ENCODE measurements at regions not wholly inside any gene's neighbourhood (a gene's known extent, or its start where the extent isn't known, plus 50 kb on each side); places are given as distances from the start of the nearest gene placed in this dataset.
"Not testable (repeated sequence)": the region's sequence is repeated elsewhere in the genome, so short reads cannot be mapped to it uniquely, and the experiment has no call there.

DNA sequence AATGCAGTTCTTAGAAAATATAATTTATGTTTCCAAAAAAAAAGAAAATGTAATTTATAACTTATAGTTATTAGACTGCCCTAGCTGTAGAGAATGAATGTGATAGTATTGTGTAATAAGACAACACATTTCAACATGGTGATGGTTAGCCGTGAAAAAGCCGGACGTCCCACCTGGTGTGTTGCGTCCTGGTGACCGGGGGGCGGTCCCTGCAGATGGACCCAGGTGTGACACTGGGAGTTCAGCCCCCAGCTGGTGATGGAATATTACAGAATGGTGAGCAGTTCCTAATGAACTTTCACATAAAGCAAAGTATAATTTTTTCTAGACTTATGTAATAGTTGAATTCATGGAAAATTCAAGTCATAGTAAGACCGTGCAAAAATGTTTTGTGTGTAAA lies 132.8 kb downstream of the LAT start:
- Histone ChIP-seq H3K4me1 (peaks cover 8% of the 10 kb centered on the region), H3K36me3 (replicated peaks in 1 of 2; ENCODE audit: insufficient read depth in 1 of 2, low read depth in 2 of 2) (no peaks in the 10 kb centered on the region), H3K27ac (no peak overlapping the region), H3K27me3 (no peaks in the 10 kb centered on the region), H3K9me3 (no peaks in the 10 kb centered on the region), H3K4me3 (no peak overlapping the region)
- no peak for ATAC-seq
- TF ChIP-seq, protein P1, sequence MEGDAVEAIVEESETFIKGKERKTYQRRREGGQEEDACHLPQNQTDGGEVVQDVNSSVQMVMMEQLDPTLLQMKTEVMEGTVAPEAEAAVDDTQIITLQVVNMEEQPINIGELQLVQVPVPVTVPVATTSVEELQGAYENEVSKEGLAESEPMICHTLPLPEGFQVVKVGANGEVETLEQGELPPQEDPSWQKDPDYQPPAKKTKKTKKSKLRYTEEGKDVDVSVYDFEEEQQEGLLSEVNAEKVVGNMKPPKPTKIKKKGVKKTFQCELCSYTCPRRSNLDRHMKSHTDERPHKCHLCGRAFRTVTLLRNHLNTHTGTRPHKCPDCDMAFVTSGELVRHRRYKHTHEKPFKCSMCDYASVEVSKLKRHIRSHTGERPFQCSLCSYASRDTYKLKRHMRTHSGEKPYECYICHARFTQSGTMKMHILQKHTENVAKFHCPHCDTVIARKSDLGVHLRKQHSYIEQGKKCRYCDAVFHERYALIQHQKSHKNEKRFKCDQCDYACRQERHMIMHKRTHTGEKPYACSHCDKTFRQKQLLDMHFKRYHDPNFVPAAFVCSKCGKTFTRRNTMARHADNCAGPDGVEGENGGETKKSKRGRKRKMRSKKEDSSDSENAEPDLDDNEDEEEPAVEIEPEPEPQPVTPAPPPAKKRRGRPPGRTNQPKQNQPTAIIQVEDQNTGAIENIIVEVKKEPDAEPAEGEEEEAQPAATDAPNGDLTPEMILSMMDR (IDR thresholded peaks at IDR 0.05) = no peak
- no peak for TF ChIP-seq POLR2A (IDR thresholded peaks at IDR 0.05)
- intact Hi-C loops (cut with DNase I) = no loop called here
- 61 to 66% methylated on average over 7 of the region's 7 CpGs for WGBS, 2 donors
- no peak for DNase-seq

DNA sequence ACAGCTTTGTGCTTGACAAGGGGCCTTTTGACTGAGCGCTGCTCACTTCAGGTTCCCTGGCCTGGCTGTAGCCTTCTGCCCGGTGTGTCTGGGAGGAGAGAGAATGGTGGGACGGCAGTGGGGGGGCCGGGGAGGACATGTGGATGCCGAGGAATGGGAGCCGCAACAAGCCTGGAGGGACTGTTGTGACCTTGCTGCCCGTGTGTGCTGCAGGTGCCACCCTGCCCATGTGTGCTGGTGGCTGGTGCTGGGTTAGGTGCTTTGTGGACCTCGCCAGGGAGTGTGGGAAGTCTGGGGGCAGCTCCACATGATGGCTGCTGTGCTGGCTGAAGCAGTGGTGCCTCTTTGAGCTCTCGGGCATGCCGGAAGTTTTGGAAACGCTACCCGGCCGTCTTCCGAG lies 132.1 kb downstream of the LAT start:
- H3K4me1 ChIP-seq = peaks cover 8% of the 10 kb centered on the region
- no peak overlapping the region for H3K27ac ChIP-seq
- WGBS, 2 donors = 82% methylated on average over 3 to 9 of the region's 14 CpGs
- no peaks in the 10 kb centered on the region for H3K36me3 ChIP-seq (replicated peaks in 1 of 2; ENCODE audit: insufficient read depth in 1 of 2, low read depth in 2 of 2)
- H3K4me3 ChIP-seq = no peak overlapping the region
- ATAC-seq = no peak
- H3K27me3 ChIP-seq = no peaks in the 10 kb centered on the region
- intact Hi-C loops (cut with DNase I) = no loop called here
- no peaks in the 10 kb centered on the region for H3K9me3 ChIP-seq
- TF ChIP-seq, protein P1 (IDR thresholded peaks at IDR 0.05) = no peak
- no peak for TF ChIP-seq POLR2A (IDR thresholded peaks at IDR 0.05)
- DNase-seq = no peak

DNA sequence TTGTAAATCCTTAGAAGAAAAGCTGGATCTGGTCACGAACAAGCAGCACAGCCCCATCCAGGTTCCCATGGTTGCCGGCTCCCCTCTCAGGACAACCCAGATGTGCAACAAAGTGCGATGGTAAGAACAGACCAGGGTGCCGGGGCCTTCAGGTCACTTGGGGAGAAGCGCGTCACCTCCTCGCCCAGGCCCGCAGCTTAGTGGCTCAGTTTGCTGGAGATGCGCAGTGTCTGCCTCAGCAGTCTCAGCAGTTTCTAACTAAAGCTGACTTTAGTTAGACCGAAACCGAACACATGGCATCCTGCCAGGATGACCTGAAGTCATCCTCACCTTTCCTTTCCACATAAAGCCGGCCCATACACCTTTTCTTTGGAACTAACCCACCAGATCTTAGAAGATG lies 131.4 kb downstream of the LAT start:
- H3K9me3 ChIP-seq; intact Hi-C loops (cut with DNase I); H3K36me3 ChIP-seq (replicated peaks in 1 of 2; ENCODE audit: insufficient read depth in 1 of 2, low read depth in 2 of 2); H3K4me1 ChIP-seq; H3K27me3 ChIP-seq; H3K4me3 ChIP-seq; DNase-seq; ATAC-seq: not testable (repeated sequence)
- 79 to 86% methylated on average over 10 to 12 of the region's 12 CpGs for WGBS, 2 donors
- H3K27ac ChIP-seq = peak overlapping the region in 1 of 4 donors; percentile 42

DNA sequence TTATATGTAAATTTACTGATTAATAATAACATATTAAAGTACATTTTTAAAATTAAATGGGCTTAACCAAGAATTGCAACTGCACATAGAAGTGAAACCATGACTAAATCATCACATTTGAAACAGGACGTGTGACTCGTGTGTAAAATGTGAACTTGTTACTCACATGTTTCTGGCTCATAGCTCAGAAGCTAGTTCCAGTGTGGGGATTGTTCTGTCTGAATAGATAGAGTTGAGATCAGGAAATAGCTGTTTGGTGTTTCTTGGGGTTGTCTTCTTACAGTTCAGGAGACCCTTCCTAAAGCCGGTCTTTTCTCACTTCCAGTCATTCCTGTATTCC lies 130.9 kb downstream of the LAT start:
- H3K27me3 ChIP-seq; H3K9me3 ChIP-seq; H3K4me1 ChIP-seq; intact Hi-C loops (cut with DNase I); H3K36me3 ChIP-seq (replicated peaks in 1 of 2; ENCODE audit: insufficient read depth in 1 of 2, low read depth in 2 of 2); H3K4me3 ChIP-seq; ATAC-seq: not testable (repeated sequence)
- 14 to 25% methylated on average over 3 of the region's 3 CpGs for WGBS, 2 donors
- peak overlapping the region in 1 of 4 donors; percentile 42 for H3K27ac ChIP-seq
- DNase-seq = peak in 1 of 4 donors; percentile 23

DNA sequence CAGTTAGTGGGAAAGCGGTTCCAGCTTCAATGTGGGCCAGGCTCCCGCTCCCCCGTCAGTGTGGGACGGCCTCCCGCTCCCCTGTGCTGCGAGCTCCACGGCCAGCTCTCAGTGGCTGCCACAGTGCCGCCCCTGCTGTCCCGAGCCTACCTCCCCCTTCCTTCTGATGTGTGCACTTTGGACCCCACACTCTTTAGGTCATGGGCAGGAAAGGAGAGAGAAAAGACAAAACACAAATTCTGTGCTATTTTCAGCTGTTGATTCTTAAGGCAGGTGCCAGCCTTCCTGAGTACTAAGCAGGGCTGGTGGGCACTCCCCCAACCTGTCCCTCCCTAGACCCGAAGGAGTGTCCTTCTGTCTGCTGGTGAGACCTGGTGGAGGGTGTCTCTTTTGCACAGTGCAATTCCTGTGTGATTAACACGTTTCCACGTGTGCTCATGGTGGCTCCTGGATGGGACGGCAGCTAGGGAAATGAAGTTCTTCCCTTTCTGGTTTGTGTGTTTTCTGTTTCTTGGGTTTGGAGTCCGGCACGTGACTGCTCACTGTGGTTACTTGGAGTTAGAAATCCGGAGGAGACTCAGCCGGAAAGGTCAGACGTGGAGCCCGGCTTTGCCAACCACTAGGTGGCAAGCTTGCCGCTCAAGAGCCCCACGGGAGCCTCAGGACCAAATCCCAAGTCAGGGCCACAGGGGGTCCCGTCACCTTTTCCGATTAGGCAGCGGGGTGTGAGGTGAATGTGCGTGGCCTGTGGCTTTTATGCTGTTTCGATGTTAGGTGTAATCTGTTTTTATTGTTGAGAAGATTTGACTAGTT lies 130.3 kb downstream of the LAT start:
- H3K9me3 ChIP-seq; intact Hi-C loops (cut with DNase I); H3K27me3 ChIP-seq; H3K36me3 ChIP-seq (replicated peaks in 1 of 2; ENCODE audit: insufficient read depth in 1 of 2, low read depth in 2 of 2); H3K4me3 ChIP-seq; H3K4me1 ChIP-seq: not testable (repeated sequence)
- TF ChIP-seq, protein P1 (IDR thresholded peaks at IDR 0.05) = peak in 6 of 7 experiments; percentile 53 to 61 (median 56)
- peak; percentile 82 for ATAC-seq
- DNase-seq = peak; percentile 46 to 69 (median 54)
- H3K27ac ChIP-seq = peak overlapping the region in 2 of 4 donors; percentile 42 to 44
- WGBS, 2 donors = 12 to 15% methylated on average over 22 to 26 of the region's 26 CpGs

DNA sequence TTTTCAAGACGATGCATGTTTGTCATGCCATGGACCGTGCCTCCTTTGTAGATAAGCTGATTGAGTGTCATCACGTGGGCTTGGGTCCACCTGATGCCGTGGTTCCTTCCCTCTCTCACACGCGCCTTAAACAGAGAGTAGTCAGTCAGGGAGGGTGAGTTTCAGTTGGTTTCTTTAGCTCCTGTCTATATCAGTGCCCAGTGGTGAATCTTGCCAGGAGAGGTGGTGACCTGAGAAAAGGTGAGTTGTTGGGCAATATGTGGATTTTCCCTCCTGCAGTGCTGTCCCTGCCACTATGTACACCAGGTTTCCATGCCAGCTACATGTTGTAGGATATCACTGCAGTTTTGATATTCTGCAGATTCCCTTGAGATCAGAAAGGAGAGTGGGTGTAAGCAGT lies 129.7 kb downstream of the LAT start:
- ATAC-seq (peak; percentile 63), DNase-seq (peak in 3 of 4 donors; percentile 34 to 56 (median 35))
- Histone ChIP-seq H3K27me3 (no peaks in the 10 kb centered on the region), H3K27ac (peak overlapping the region in 2 of 4 donors; percentile 42 to 44), H3K4me1 (peaks cover 8% of the 10 kb centered on the region), H3K4me3 (no peak overlapping the region), H3K9me3 (no peaks in the 10 kb centered on the region), H3K36me3 (replicated peaks in 1 of 2; ENCODE audit: insufficient read depth in 1 of 2, low read depth in 2 of 2) (no peaks in the 10 kb centered on the region)
- intact Hi-C loops (cut with DNase I) = no loop called here
- TF ChIP-seq, protein P1 (IDR thresholded peaks at IDR 0.05) = no peak
- no peak for TF ChIP-seq POLR2A (IDR thresholded peaks at IDR 0.05)
- 23 to 53% methylated on average over 4 to 6 of the region's 6 CpGs for WGBS, 2 donors

DNA sequence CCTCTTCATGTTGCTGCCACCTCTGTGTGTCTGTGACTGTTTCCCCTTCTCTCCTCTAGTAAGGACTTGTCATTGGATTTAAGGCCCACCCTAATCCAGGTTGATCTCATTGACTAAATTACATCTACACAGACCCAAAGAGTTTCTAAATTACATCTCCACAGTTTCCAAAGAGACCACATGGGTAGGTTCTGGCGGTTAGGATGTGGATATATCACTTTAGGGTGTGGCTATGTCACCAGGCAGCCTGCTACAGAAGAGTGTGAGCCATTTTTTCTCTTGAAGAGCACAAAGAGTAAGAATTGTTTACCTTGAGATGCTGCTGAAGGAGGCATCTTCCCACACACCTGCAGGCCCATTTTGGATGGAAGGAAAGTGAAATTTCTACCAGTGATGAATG lies 128.6 kb downstream of the LAT start:
- H3K36me3 ChIP-seq (replicated peaks in 1 of 2; ENCODE audit: insufficient read depth in 1 of 2, low read depth in 2 of 2); H3K27ac ChIP-seq; ATAC-seq; H3K4me3 ChIP-seq; H3K9me3 ChIP-seq; intact Hi-C loops (cut with DNase I); H3K27me3 ChIP-seq; H3K4me1 ChIP-seq; DNase-seq: not testable (repeated sequence)
- 86% methylated on average over 1 of the region's 1 CpG for WGBS, 2 donors

Measured in body of pancreas (tissue), 4 donors.